Immature natural killer cell (primary cell): ENCODE measurements at regions not wholly inside any gene's neighbourhood (a gene's known extent, or its start where the extent isn't known, plus 50 kb on each side); places are given as distances from the start of the nearest gene placed in this dataset.
"Not testable (repeated sequence)": the region's sequence is repeated elsewhere in the genome, so short reads cannot be mapped to it uniquely, and the experiment has no call there.

Experiments
- DNase-seq, 3 donors: peaks; one replicate each; pipeline ENCODE4 v3.0.0; 2022; ENCODE audit warnings: mixed read lengths in 1 of 3
- H3K27ac Mint-ChIP-seq, 6 donors: one replicate each; pipeline ENCODE4 v1.8.0; 2020; ENCODE audit warnings: mixed read lengths in 6 of 6, mild to moderate bottlenecking in 5 of 6, inconsistent platforms in 4 of 6, moderate library complexity in 3 of 6
- H3K27me3 Mint-ChIP-seq, 3 donors: one replicate each; pipeline ENCODE4 v1.8.0; 2020 to 2021; ENCODE audit warnings: low read depth in 3 of 3, mild to moderate bottlenecking in 3 of 3, mixed read lengths in 3 of 3, moderate library complexity in 3 of 3, inconsistent platforms in 1 of 3
- H3K36me3 Mint-ChIP-seq, 3 donors: one replicate each; pipeline ENCODE4 v1.8.0; 2020; ENCODE audit warnings: mixed read lengths in 3 of 3, inconsistent platforms in 2 of 3, mild to moderate bottlenecking in 2 of 3
- H3K4me1 Mint-ChIP-seq, 2 donors: one replicate each; pipeline ENCODE4 v1.8.0; 2020; ENCODE audit warnings: inconsistent platforms in 2 of 2, mild to moderate bottlenecking in 2 of 2, mixed read lengths in 2 of 2, moderate library complexity in 1 of 2
- H3K4me3 Mint-ChIP-seq, 5 donors: one replicate each; pipeline ENCODE4 v1.8.0; 2020; ENCODE audit warnings: mild to moderate bottlenecking in 5 of 5, mixed read lengths in 5 of 5, inconsistent platforms in 3 of 5, moderate library complexity in 3 of 5
- H3K9me3 Mint-ChIP-seq, 6 donors: one replicate each; pipeline ENCODE4 v1.8.0; 2020; ENCODE audit warnings: mild to moderate bottlenecking in 6 of 6, mixed read lengths in 6 of 6, inconsistent platforms in 4 of 6, moderate library complexity in 3 of 6

DNA sequence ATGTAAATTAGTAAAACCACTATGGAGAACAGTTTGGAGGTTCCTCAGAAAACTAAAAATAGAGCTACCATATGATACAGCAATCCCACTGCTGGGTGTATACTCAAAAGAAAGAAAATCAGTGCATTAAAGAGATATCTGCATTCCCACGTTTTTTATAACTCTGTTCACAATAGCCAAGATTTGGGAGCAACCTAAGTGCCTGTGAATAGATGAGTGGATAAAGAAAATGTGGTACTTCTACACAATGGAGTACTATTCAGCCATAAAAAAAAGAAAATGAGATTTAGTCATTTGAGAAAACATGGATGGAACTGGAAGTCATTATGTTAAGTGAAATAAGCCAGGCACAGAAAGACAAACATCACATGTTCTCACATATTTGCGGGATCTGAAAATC, 246.0 kb upstream of the SOX9 start:
- not testable (repeated sequence) for H3K27ac Mint-ChIP-seq, H3K9me3 Mint-ChIP-seq, DNase-seq, H3K27me3 Mint-ChIP-seq, H3K36me3 Mint-ChIP-seq, H3K4me3 Mint-ChIP-seq, H3K4me1 Mint-ChIP-seq

DNA sequence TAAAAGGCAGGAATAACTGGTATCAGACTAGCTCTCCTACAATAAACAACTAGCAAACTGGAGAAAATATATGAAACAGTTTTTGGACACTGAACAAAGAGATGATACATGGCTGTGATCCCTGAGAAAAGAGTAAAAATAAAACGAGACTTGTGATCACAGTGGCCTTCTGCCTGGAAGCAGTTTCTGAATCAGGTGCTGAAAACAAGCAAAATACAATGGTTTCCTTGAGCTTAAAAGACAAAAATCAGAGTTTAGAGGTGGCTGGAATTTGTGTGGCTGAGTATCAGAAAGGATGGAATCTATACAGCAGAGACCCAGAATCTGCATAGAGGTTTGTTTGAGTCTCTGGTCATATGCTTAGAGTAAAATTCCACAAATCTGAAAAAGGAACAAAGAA, 242.5 kb upstream of the SOX9 start:
- H3K27me3 Mint-ChIP-seq, result peaks cover 0 to 2% (median 0%) of the 10 kb centered on the region in 3 donors
- no peak for DNase-seq
- peaks cover 0 to 15% (median 8%) of the 10 kb centered on the region in 6 donors for H3K9me3 Mint-ChIP-seq
- H3K4me3 Mint-ChIP-seq, result no peak overlapping the region
- H3K4me1 Mint-ChIP-seq, result no peaks in the 10 kb centered on the region
- H3K36me3 Mint-ChIP-seq, result no peaks in the 10 kb centered on the region
- H3K27ac Mint-ChIP-seq, result no peak overlapping the region

DNA sequence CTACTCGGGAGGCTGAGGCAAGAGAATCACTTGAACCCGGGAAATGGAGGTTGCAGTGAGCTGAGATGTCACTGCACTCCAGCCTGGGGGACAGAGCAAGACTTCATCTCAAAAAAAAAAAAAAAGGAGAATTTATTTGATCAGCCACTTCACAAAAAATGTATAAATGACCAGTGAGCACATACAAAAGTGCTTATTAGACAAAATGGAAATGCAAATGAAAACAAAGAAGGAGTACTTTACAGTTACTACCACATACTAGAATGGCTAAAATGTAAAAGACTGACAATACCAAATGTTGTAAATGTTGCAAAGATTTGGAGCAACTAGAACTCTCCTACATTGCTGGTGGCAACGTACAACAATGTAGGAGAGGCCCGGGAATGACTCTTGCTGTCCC, 241.8 kb upstream of the SOX9 start:
- peaks cover 0 to 21% (median 7%) of the 10 kb centered on the region in 6 donors for H3K9me3 Mint-ChIP-seq
- H3K4me1 Mint-ChIP-seq, result no peaks in the 10 kb centered on the region
- H3K4me3 Mint-ChIP-seq, result no peak overlapping the region
- no peak for DNase-seq
- H3K27ac Mint-ChIP-seq, result no peak overlapping the region
- H3K36me3 Mint-ChIP-seq, result no peaks in the 10 kb centered on the region
- H3K27me3 Mint-ChIP-seq, result peaks cover 0 to 2% (median 0%) of the 10 kb centered on the region in 3 donors

DNA sequence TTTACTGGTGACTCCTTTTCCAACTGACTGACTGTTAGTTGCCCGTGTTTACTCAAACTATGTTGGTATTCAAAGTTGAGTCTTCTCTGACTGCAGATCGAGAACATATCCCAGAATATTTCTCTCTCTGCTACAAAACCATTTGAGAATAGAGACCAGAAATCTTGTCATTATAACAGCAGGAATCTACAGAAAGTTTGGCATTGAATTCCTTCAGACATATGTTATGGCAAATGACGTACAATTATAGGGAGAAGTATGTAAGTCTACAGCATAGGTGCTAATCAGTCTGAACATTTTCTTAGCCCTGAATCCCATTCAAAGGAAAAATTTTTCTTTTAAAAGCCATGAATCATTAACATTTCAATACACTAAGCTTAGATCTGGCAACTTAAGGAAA, 239.8 kb upstream of the SOX9 start:
- DNase-seq, result no peak
- Mint-ChIP-seq H3K36me3 (no peaks in the 10 kb centered on the region), H3K4me1 (no peaks in the 10 kb centered on the region), H3K27me3 (peaks cover 0 to 2% (median 0%) of the 10 kb centered on the region in 3 donors), H3K9me3 (peaks cover 3 to 19% (median 9%) of the 10 kb centered on the region in 6 donors), H3K27ac (no peak overlapping the region), H3K4me3 (no peak overlapping the region)

DNA sequence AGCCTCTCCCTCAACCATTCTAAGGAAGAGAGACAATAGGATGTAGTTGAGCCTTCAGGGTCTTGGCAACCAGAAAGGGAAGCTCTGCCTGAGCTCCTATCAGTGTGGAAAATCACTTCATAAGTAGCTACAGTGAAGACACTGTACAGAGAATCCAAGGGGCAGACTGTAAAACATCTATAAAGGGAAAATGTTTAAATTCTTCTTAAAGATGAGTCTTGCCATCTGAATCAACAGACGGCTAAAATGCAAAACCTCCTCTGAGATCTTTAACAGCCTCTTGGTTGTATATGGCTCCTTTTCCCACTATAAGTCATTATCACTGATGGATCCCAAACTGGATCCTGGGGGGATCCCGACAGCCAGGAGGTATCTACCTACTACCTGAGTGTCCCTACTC, 239.2 kb upstream of the SOX9 start:
- DNase-seq, result no peak

DNA sequence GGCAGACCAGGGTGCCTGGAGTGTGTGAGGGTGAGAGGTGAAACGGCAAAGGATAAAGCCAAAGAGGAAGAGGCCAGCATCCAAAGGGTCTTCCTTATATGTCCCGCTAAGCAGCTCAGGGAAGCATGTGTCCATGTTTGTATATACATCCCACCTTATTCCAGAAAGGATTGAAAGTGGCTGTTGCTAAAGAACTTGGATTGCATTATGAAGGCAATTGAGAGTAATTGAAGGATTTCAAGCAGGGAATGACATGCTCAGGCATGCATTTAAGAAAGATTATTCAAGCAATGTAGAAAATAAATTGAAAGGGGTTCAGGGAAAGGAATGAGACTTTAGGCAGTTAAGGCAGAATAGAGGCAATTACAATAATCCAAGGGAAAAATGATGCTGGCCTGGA, 237.6 kb upstream of the SOX9 start:
- no peak overlapping the region for H3K27ac Mint-ChIP-seq

More for the DNA sequence above, 239.2 kb upstream of the SOX9 start:
- no peaks in the 10 kb centered on the region for H3K27me3 Mint-ChIP-seq
- H3K27ac Mint-ChIP-seq, result no peak overlapping the region
- H3K9me3 Mint-ChIP-seq, result peaks cover 0 to 16% (median 8%) of the 10 kb centered on the region in 6 donors
- no peak overlapping the region for H3K4me3 Mint-ChIP-seq
- no peaks in the 10 kb centered on the region for H3K36me3 Mint-ChIP-seq
- H3K4me1 Mint-ChIP-seq, result no peaks in the 10 kb centered on the region

DNA sequence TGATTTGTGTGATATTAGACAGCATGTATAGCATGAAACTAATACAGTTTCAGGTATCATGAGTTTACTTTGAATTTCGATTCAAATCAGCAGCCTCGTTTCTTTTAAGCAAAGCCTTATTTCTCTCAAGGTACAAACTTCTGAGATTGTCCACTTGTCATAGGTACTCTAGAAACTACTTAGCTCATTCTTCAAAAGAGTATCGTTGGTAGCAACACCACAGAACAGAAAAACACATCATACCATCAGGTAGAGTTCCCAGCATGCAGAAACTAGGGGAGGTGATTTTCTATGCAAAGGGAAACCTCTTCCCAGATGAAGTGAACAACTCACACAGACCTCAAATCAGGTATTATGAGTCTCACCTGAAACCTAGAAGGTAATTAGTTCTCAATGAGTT, 237.0 kb upstream of the SOX9 start:
- H3K4me3 Mint-ChIP-seq, result no peak overlapping the region
- peaks cover 0 to 16% (median 5%) of the 10 kb centered on the region in 6 donors for H3K9me3 Mint-ChIP-seq
- no peak overlapping the region for H3K27ac Mint-ChIP-seq
- no peaks in the 10 kb centered on the region for H3K4me1 Mint-ChIP-seq
- H3K27me3 Mint-ChIP-seq, result peaks cover 0 to 2% (median 0%) of the 10 kb centered on the region in 3 donors
- no peak for DNase-seq
- no peaks in the 10 kb centered on the region for H3K36me3 Mint-ChIP-seq

More for the DNA sequence above, 237.6 kb upstream of the SOX9 start:
- no peaks in the 10 kb centered on the region for H3K4me1 Mint-ChIP-seq
- peaks cover 0 to 2% (median 0%) of the 10 kb centered on the region in 3 donors for H3K27me3 Mint-ChIP-seq
- no peaks in the 10 kb centered on the region for H3K36me3 Mint-ChIP-seq
- DNase-seq, result no peak
- peaks cover 0 to 16% (median 5%) of the 10 kb centered on the region in 6 donors for H3K9me3 Mint-ChIP-seq
- no peak overlapping the region for H3K4me3 Mint-ChIP-seq

DNA sequence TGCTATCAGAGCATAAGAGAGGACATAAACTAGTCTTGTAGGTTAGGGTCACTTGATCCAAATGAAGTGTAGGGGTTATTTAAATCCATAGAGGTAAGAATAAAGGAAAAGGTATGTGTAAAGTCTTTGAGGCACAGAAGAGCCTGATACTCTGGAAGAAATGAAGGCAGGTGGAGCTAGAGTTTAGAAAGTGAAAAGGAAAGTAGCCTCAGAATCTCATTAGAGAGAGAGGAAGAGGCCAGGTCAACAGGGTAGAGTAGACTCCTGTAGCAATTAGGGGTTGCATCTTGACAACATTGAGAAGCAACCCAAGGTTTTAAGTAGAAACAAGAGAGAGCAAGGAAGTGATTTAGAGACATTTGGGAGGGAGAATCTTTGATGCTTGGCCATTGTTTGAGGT, 235.2 kb upstream of the SOX9 start:
- H3K36me3 Mint-ChIP-seq, result no peaks in the 10 kb centered on the region
- no peak overlapping the region for H3K4me3 Mint-ChIP-seq
- no peak for DNase-seq
- peaks cover 0 to 4% (median 0%) of the 10 kb centered on the region in 3 donors for H3K27me3 Mint-ChIP-seq
- H3K27ac Mint-ChIP-seq, result no peak overlapping the region
- no peaks in the 10 kb centered on the region for H3K4me1 Mint-ChIP-seq
- H3K9me3 Mint-ChIP-seq, result peaks cover 0 to 16% (median 6%) of the 10 kb centered on the region in 6 donors

DNA sequence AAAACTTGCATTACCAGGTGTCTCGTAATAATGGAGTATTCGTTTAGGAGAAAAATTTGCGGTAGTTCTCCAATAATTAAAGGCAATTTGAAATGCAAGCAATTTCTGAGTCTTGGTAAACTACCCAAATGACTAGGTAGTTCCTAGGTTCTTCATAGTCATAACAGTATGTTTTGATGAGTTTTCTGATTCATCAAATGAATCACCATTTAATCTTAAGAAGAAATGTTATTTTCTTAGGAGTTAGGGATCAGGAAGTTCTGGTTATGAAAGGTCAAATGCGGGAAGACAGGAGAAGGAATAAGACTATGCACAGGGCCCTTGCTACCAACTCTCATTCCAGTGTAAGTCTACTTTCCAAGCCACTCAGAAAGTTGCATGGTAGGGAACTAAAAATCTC, 221.5 kb upstream of the SOX9 start:
- DNase-seq, result no peak
- no peaks in the 10 kb centered on the region for H3K36me3 Mint-ChIP-seq
- no peaks in the 10 kb centered on the region for H3K4me1 Mint-ChIP-seq
- peaks cover 4 to 38% (median 8%) of the 10 kb centered on the region in 6 donors for H3K9me3 Mint-ChIP-seq
- no peak overlapping the region for H3K4me3 Mint-ChIP-seq
- no peak overlapping the region for H3K27ac Mint-ChIP-seq
- peaks cover 0 to 3% (median 0%) of the 10 kb centered on the region in 3 donors for H3K27me3 Mint-ChIP-seq

DNA sequence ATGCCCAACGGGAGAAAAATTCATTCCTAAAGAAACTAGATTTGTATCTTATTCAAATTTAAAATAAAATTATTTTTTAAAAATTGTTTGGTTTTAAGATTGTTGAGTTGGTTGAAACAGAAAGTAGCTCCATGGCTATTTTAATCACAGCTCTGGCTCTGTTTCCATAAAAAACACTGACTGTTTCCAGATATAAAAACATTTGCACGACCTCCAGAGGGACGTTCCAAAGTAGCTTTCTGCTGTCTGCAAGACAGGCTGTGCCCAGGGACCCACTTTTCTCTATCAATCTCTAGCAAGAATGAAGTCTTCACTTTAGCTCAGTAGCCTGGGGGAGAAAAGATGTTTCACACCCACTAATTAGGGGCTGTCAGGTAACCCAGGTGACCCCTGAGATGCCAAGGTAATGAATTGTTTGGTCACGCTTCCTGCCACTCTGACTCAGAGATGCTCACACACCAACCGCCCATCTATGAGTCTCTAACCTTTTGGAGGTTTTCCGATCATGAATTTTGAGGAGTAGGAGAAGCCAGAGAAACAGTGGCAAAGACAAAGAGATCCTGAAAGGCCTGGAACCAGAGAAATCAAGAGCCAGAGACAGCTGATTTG, 220.1 kb upstream of the SOX9 start:
- Mint-ChIP-seq H3K9me3 (peaks cover 4 to 42% (median 10%) of the 10 kb centered on the region in 6 donors), H3K27ac (no peak overlapping the region), H3K36me3 (no peaks in the 10 kb centered on the region), H3K27me3 (no peaks in the 10 kb centered on the region), H3K4me1 (no peaks in the 10 kb centered on the region), H3K4me3 (no peak overlapping the region)
- DNase-seq, result no peak

DNA sequence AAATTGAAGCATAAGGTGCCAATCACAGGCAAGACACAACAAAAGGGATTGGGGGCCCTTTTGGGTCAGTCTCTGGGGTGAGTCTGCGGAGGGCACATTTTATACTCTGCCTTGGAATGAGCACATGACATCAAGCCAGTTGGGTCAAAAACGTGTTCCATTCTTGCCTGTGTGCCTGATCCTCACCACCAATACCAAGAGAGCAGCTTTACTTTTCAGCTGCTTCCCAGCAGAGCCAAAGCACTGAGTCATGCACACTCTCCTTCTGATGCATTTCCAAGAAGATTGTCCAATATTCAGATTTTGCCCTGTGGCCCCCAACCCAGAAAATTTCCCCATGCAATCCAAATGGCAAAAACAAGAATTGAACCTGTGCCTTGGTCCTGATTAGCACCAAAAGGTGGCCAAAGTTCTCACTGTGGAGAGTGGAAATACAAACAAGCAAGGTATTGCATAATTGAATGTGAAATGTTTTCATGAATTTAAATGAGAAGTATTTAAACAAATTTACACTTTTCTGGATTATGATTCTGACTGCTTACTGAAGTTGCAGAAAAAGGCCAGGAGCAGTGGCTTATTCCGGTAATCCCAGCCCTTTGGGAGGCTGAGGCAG, 217.8 kb upstream of the SOX9 start:
- Mint-ChIP-seq H3K9me3 (peaks cover 0 to 28% (median 7%) of the 10 kb centered on the region in 6 donors), H3K36me3 (no peaks in the 10 kb centered on the region), H3K4me3 (no peak overlapping the region), H3K27ac (no peak overlapping the region), H3K27me3 (no peaks in the 10 kb centered on the region), H3K4me1 (no peaks in the 10 kb centered on the region)
- no peak for DNase-seq

DNA sequence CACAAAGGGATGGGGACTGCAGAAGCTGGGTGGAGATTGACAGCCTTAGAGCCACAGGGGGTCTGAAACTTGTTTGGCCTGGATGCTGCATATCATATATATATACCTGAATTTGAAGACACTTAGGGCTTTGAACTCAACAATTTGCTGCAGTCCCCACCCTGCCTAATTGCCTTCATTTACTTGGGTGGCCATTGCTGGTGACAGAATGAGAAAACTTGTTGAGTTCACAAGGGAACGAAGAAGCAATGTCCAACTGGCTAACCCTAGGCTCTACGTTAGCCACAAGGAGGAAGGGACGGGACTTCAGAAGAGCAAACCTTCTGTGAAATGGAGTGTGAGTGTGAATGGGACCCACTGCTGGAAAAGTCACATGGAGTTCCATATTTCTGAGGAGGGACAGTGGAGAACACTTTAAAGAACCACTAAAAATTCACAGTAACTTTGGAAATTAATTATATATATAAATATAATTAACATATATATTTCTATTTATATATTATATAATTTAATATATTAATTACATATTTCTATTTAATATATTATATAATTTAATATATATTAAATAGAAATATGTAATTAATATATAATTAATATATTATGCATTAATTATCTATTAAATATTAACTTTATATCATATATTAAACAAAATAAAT, 215.3 kb upstream of the SOX9 start:
- DNase-seq, result no peak
- Mint-ChIP-seq H3K27me3 (no peaks in the 10 kb centered on the region), H3K4me3 (no peak overlapping the region), H3K27ac (no peak overlapping the region), H3K9me3 (peaks cover 0 to 26% (median 6%) of the 10 kb centered on the region in 6 donors), H3K4me1 (no peaks in the 10 kb centered on the region), H3K36me3 (no peaks in the 10 kb centered on the region)

DNA sequence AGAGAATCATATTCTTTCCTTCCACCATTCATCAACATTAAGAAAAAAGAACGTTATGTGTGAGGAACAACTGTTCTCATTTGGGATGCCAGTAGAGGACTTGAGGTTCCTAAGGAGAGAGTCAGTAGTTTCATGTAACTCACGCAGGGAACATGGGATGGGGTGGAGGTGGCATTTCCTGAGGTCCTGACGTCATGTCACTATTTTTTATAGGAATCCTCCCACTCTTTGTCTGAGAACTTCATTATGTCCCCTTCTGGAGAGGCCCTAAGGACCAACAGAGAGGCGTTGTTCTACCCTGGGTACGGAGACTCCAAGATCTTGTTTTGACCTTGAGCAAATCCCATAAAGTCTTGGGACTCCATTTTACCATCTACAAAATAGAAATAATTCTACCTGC, 211.7 kb upstream of the SOX9 start:
- H3K27me3 Mint-ChIP-seq, result no peaks in the 10 kb centered on the region
- no peaks in the 10 kb centered on the region for H3K4me1 Mint-ChIP-seq
- no peak overlapping the region for H3K4me3 Mint-ChIP-seq
- H3K36me3 Mint-ChIP-seq, result no peaks in the 10 kb centered on the region
- peaks cover 0 to 14% (median 2%) of the 10 kb centered on the region in 6 donors for H3K9me3 Mint-ChIP-seq
- no peak for DNase-seq
- no peak overlapping the region for H3K27ac Mint-ChIP-seq

DNA sequence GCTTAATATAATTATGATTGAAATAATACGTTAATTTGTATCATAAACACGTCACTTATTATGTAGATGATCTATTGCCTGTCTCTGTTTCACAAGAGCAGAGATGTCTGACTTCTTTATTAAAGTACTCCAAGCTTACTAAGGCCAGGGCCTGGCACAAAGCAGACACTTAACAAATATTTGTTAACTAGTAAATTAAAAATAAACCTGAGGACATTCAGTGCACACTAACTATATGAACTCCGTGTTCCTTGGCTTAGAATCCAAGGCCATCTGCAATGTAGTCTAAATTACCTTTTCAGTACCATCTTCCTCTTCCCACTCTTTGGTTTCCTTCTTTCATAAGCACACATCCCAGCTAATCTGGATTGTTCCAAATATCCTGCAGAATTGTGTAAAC, 210.8 kb upstream of the SOX9 start:
- Mint-ChIP-seq H3K4me1 (no peaks in the 10 kb centered on the region), H3K36me3 (no peaks in the 10 kb centered on the region), H3K27ac (no peak overlapping the region), H3K9me3 (peaks cover 0 to 12% (median 2%) of the 10 kb centered on the region in 6 donors), H3K27me3 (no peaks in the 10 kb centered on the region), H3K4me3 (no peak overlapping the region)
- DNase-seq, result no peak
